SKM-1 (cell line): ENCODE measurements at regions not wholly inside any gene's neighbourhood (a gene's known extent, or its start where the extent isn't known, plus 50 kb on each side); places are given as distances from the start of the nearest gene placed in this dataset.
"Not testable (repeated sequence)": the region's sequence is repeated elsewhere in the genome, so short reads cannot be mapped to it uniquely, and the experiment has no call there.

Experiments
- DNase-seq: peaks from one replicate; lab custom pipeline; 2025; ENCODE audit not compliant: unreplicated experiment; lab: John Stamatoyannopoulos, UW

- DNase-seq: no peak
These were observed 356.5 kb upstream of the MTPN start for GRCh38 chr7:136333636-136334035.

DNA sequence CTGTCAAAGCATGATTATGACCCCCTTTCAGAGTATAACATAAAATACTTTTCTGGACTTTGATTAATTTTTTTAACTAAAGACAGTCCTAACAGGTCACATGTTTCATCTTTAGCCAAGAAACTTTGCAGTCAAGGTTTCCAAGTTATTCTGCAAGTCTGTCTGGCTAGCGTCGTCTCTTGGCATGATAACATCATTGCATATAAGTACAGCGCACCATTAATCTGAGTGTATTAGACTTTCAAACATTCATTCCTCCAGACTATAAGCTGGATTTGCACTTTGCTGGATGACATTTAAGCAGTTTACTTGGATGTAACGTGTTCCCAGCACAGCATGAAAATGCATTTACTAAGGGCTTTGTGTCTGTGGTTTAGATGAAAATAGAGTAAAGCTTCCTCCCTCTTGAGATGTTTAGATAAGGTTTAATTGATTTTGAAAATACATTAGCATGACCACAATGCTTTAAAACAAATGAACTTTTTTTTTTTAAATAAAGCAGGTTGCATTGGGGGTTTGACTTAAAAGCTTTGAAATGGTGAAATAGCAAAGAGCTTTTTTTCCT, 349.0 kb upstream of the MTPN start:
- no peak for DNase-seq

GRCh38 chr7:136325578-136325977, 348.4 kb upstream of the MTPN start:
- no peak for DNase-seq

- DNase-seq: no peak
These were observed 347.9 kb upstream of the MTPN start for GRCh38 chr7:136325027-136325426.

DNA sequence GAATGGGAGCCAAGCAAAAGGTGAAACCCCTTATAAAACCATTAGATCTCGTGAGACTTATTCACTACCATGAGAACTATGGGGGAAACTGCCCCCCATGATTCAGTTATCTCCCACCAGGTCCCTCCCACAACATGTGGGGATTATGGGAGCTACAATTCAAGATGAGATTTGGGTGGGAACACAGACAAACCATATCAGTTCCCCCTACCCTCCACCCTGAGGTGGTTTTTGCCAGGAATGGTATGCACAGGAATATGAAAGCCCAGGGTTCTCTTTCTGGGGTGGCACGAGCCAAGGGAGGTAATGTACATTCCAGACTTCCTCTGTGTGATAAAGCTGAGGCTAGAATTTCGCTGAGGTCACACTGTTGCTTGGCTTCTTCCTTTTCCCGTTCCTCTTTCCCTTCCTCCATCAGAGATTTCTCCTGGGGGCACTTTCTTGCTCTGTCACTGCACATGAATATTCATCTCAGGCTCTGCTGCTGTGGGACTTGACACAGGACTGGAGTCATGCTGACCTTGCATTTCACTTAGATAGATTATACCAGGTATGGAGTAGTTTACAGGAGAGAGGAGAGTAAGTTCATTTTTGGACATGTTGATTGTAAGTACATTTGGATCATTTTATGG, 347.0 kb upstream of the MTPN start:
- no peak for DNase-seq

- DNase-seq: no peak
These were observed 335.4 kb upstream of the MTPN start for GRCh38 chr7:136312592-136312991.

DNA sequence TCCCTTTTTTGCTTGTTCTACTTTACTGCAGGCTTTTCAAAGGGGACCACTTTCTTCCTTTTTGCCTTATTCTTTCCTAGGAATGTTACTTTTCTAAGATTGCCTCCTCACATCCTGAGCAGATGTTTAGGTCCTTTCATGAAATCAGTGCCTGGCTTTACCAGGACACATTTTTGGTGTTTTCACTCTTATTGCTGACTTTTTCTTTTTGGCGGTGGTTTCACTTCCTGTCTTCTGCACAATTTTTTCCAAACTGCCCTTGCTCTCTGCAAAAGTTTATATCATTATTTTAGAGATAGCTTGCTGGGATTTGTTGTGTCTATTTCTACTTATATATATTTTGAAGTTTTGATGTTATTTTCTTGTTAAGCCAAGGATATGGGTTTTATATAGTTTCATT, 332.2 kb upstream of the MTPN start:
- DNase-seq: no peak

GRCh38 chr7:136308230-136308629, 331.1 kb upstream of the MTPN start:
- DNase-seq: no peak

GRCh38 chr7:136303162-136303561, 326.0 kb upstream of the MTPN start:
- DNase-seq: peak; percentile 58

GRCh38 chr7:136302049-136302448, 324.9 kb upstream of the MTPN start:
- no peak for DNase-seq

DNA sequence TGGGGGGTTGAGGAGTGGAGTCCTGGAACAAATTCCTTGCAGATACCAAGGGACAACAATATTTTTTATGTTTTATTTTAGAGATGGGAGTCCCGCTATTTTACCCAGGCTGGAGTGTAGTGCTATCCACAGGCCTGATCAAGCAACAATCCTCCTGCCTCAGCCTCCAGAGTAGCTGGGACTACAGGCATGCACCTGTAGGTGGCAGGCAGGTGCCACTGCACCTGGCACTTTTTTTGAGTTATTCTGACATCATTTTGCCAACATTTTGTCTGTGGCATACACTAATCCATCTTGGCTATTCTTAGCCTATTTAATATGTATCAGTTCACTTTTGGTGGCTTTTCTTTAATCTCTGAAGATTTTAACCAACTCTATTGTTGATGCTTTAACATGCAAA, 317.8 kb upstream of the MTPN start:
- no peak for DNase-seq

GRCh38 chr7:136293841-136294391, 316.8 kb upstream of the MTPN start:
- DNase-seq: no peak

DNA sequence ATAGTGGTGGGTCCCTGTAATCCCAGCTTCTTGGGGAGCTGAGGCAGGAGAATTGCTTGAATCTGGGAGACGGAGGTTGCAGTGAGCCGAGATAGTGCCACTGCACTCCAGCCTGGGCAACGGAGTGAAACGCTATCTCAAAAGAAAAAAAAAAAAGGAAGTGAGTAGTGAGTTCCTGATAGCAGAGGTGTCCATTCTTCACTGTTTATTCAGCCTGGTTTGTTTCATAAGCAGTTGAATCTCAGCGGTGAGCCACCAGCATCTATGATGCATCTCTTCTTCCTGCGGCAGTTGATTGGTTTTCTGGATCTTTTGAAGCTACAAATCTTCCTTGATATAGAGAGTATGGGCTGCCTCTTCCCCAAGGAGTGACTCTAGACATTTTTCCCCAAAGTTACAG, 316.1 kb upstream of the MTPN start:
- no peak for DNase-seq

DNA sequence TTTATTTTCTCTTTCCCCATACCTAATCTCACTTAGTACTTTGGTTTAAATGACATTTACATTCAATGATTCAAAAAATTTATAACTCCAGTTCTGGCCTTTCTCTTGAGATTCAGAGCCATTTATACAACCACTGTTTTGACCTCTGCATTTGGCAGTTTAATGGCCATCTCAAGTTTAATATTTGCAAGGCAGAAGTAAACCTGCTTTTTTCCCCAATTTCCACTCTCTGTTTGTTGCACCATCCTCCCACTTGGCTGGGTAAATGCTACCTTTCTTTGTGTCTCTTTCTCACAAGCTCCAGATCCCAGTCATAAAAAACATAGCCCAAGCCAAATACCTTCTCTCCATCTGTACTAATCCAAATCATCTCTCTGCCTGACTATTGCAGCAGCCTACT, 315.2 kb upstream of the MTPN start:
- no peak for DNase-seq

- no peak for DNase-seq
These were observed 313.2 kb upstream of the MTPN start for GRCh38 chr7:136290351-136290750.

DNA sequence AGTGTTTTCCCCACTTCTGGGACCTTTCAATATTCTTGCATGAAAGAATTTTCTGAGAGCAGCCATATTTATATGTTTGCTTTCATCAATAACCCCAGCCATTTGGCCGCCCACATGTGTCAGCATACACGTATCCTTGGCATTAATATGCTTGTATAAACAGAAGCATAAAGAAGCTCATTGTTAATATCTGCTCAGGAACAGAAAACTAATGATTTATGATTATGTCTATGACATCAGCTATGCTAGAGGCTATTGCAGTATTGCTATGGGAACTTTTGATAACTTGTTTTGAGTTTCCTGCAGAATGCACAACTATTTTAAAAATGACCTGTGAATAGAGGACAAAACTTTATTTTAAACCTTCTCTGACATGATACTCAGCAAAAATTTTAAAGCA, 300.9 kb upstream of the MTPN start:
- DNase-seq: no peak

- no peak for DNase-seq
These were observed 298.6 kb upstream of the MTPN start for GRCh38 chr7:136275794-136276193.

- no peak for DNase-seq
These were observed 297.6 kb upstream of the MTPN start for GRCh38 chr7:136274636-136275345.

DNA sequence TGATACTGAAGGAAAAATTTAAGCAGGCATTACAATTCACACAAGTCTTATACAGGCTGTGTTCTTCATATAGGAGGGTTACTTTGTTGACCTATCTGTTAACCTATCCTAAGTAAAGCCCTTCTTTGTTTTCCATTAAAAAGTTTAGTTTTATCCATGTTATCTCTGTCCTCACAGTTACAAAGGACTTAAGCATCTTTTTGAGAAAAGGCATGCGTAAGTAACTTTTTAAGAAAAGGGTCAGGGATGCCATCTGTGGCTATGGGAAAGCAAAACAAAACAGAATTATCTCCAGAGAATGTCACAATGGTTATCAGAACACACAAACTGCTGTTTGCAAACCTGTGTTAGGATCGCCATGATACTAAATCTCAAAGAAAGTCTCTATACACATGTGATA, 295.8 kb upstream of the MTPN start:
- no peak for DNase-seq

GRCh38 chr7:136267822-136268221, 290.7 kb upstream of the MTPN start:
- DNase-seq: no peak

DNA sequence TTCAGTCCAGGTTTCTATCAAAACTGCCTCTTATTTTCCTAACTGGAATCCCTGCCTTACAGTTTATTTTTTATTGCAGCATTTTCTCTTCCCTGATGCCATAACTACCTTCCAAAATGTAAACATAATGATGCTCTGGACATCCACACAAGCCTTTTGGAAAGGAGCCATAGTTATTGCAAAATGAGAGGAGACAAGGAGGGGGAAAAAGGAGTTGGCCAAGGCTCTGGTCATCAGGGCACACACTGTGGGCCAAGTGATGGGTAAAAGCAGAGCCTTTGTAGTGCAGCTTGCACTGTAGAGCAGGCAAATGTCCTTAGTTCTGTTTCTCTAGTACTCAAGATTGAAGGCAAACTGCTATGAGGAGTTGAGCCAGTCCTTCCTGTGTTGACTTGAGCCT, 289.3 kb upstream of the MTPN start:
- no peak for DNase-seq

- not testable (repeated sequence) for DNase-seq
These were observed 287.1 kb upstream of the MTPN start for GRCh38 chr7:136264304-136264703.
